Fibroblast of skin of scalp (primary cell): ENCODE measurements at regions not wholly inside any gene's neighbourhood (a gene's known extent, or its start where the extent isn't known, plus 50 kb on each side); places are given as distances from the start of the nearest gene placed in this dataset.

Experiments used
- DNase-seq: peaks from one replicate; pipeline ENCODE4 v3.0.0-alpha.2; 2013

DNA sequence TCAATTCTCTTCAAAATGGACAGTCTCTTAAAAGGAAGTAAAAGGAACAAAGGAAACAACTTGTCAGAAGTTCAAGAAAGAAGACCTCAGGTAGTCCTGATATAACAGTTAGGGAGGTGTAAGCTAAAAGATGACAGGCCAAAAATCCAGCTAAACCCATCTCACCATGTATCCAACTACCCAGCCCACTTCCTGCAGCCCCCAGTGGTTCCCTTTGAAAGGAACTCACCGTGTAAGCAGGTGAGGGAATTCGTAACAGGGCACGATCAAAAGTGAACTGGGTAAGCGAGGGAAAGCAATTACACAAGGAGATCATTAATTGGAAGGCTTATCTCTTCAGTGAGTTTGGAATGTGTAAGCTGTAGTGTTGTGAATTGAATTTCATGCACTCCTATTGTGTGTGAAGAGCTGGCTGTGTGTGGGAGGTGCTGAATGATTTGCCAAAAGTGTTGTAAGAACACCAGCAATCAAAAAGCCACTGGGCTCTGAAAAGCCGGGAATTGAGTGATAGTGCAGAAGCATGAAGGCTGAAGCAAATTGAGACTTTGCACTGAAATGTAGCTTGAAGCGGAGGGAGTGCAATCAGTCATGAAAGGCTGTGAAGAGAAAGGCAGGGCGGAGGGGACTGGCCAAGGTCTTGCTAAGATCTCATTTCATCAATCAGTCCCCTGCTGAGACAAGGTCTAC lies 914.2 kb upstream of the LCORL start:
- DNase-seq, result no peak

DNA sequence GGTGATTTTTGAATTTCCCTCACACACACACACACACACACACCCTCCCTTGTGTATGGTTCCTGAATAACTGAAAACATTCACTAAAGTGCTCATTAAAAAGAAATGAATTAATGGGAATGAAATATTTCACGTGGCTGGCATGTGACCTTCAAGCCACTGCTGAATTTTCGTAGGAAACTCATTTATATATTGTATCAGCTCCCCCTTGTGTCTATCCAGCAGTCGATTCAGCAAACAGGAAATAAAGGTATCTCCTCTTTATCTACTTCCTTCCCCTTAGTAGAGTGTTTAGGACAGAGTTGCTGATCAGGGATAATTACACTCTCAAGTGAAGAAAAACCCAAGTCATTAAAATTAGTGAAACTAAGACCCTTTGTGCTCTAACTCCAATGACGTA lies 912.6 kb upstream of the LCORL start:
- DNase-seq, result no peak

- DNase-seq, result no peak
These were observed 911.3 kb upstream of the LCORL start for GRCh38 chr4:18932730-18933339.

- DNase-seq, result no peak
These were observed 910.3 kb upstream of the LCORL start for GRCh38 chr4:18931643-18932377.

DNA sequence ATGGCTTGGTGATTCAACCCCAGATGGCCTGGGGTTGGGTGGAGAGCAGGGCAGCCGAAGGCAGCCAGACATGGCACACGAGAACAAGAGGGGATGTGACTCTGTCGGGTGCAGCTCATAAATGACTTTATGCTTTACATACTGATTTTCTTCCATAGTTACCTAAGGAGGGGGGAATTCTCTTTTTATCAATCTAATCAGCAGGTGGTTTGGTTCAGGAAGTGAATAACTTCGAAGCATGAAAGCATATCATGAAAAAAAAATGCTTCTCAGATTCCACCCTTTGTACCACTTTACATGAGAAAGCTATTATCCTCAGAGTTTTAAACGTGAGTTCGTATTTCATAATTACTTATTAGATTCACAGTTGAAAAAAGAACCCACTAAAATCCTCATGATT lies 908.9 kb upstream of the LCORL start:
- no peak for DNase-seq

- no peak for DNase-seq
These were observed 902.1 kb upstream of the LCORL start for GRCh38 chr4:18923496-18924161.

DNA sequence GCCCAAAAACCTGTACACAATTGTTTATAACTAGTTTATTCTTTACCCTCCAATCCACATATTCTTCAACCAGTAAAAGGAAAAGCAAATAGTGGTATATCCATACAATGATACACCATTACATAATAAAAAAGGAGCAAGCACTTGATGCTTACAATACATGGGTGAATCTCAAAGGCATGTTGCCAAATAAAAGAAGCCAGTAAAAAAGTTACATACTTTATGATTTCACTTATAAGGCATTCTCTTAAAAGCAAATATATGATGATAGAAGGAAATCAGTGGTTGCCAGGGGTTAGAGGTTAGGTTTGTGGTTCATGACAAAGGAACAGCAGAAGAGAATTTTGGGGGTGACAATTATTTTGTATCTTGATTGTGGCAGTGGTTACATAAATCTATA lies 896.1 kb upstream of the LCORL start:
- peak; percentile 9 for DNase-seq

DNA sequence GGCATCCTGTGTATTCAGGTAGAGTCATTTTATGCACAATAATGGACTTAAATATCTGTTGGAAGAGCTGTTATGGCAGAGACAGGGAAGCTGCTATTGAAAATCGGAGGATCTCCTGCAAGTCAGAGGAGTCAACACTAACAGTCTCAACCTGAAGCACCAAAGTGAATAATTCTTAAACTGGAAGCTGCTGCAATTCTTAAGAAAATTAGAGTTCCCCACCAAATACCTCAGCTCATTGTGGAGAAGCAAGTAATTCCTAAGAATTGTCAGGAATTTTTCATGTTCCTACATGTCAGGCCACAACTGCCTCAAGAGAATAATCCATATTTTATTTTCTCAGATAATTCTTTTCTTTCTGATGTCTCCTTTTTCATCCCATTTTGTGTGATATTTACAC lies 892.6 kb upstream of the LCORL start:
- no peak for DNase-seq

DNA sequence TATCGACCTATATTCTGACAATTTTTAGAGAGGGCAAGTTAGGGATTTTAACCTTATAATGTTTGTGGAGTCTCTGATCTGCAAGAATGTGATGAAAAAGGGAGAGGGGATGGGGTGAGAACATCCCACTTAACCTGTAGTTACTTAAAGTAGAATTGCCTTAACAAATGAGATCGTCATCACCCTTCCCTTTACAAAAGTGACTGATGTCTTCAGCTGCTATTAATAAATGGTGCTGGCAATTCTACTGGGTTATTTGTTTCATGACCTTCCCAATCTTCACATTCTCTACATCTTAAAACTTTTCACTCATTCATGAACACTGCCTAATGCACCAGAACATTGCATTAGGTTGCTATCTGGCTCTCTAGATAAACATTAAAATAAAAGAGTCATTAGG lies 873.4 kb upstream of the LCORL start:
- no peak for DNase-seq

- peak; percentile 84 for DNase-seq
These were observed 860.9 kb upstream of the LCORL start for GRCh38 chr4:18882468-18882867.

DNA sequence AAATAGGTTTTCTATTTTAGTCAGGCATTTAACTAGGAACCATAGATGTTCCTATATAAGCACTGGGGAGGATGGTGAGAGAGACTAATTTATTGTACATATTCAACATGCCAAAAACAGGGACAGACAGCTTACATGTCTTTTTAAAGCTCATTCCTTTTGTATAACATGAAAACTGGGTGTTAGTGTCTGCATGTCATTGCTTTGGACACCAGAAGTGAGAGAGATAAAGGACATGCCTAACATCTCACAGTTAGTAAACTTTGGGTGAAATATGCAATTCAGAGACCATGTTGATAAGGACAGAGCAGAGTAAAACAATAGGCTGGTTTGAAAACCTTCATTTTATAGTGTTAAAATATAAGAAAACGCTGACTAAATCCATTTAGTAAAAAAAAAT lies 860.0 kb upstream of the LCORL start:
- no peak for DNase-seq

DNA sequence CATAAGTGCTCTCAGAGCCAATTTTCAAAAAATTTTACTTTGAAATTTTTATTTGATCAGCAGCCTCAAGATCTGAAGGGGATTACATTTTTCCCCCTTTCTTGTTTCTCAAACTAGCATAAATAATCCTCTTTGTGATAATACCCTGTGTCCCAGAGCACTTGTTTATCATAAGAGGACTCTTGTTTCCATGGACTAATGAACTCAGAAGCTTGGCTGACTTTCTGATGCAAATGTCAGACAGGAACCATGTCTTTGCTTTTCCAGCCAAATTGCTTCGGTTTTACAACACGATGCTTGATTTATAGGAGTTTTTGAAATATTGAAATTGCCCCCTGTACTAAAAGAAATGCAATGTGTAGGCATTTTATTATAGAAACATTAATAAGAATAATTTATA lies 859.3 kb upstream of the LCORL start:
- no peak for DNase-seq

DNA sequence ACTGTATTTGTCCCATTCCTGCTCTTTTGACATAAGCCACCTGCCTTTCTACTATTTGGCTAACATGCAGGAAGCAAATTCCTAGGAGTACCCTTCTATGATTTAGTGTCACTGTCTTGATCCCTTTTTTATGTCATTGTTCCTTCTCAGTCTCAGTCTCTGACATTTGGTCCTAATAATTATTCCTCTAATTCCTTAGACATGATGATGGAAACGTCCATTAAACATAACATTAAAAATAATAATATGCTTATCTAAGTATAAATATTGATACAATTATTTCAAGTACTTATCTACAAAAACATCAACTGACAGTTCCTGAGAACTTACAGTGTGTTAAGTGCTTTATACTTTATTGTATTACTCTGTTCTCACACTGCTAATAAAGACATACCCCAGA lies 857.0 kb upstream of the LCORL start:
- no peak for DNase-seq

GRCh38 chr4:18869166-18869565 lies 847.6 kb upstream of the LCORL start:
- no peak for DNase-seq

DNA sequence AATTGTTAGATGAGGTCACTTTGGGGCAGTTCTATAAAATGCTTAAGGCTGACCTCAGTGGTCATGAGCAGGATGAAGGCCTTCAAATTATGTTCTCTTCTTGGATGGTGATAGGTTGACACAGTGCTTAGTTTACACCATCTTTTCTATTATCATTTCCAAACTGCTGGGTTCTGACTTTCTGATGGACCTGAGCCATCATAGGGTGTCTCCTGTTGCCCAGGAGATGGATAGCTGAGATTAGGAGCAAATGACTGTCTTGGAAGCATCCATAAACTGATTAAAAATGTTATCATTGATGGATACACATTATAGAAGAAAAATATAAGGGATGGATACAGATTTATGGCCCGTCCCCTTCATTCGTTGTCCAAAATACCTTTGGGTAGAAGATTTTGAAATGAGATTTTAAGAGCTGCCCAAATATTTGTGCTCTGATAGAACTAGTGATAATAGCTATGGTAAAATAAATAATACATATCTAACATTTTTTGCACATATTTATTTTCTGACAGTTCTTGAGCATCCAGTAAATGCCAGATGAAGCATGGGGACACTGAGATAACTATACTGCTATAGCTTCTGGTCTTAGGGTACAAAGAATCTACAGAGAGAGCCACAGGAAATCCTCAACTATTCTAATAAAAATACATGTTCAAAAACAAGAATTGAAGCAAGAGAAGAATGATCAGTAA lies 839.4 kb upstream of the LCORL start:
- no peak for DNase-seq

GRCh38 chr4:18859468-18859867 lies 837.9 kb upstream of the LCORL start:
- DNase-seq, result no peak

DNA sequence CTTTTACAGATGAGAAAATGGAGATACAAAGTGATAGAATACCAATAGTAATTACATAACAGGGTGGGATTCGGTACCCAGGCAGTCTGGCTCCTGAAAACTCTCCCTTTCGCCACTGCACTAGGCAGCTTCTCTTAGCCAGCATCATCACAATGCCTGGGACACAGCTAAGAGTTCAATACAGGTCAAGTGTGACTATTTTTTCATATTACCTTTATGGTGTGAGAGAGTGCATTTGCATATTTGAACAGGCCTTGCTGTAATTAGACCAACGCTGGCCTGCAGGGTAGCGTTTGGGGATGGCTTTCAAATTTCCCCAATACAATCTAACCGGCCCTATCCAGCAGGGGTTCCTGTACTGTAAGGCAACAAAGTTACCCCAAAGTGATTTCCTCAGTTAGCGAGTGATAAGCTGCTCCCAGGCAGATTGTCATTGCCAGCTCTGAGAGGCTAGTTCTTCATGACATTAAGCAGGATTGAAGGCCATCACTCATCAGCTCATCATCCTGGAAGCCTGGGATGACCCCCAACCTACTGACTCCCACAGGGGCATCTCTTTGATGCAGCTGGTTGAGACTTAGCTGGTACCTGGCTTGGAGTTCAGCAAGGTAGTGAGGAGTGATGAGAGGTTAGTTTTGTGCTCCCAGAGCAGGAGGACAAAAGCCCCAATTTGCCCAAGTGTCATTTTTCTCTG lies 836.8 kb upstream of the LCORL start:
- DNase-seq, result no peak

- no peak for DNase-seq
These were observed 829.3 kb upstream of the LCORL start for GRCh38 chr4:18850867-18851266.

- no peak for DNase-seq
These were observed 825.8 kb upstream of the LCORL start for GRCh38 chr4:18847249-18847890.

GRCh38 chr4:18846313-18846712 lies 824.8 kb upstream of the LCORL start:
- DNase-seq, result no peak

- DNase-seq, result peak; percentile 2
These were observed 823.2 kb upstream of the LCORL start for GRCh38 chr4:18844726-18845125.

GRCh38 chr4:18842431-18842830 lies 820.9 kb upstream of the LCORL start:
- DNase-seq, result no peak
